ENCODE measurements at regions not wholly inside any gene's neighbourhood (a gene's known extent, or its start where the extent isn't known, plus 50 kb on each side); places are given as distances from the start of the nearest gene placed in this dataset.
A peak's percentile ranks its signal among the peaks of the same experiment; 100 is the strongest.
"Not testable (repeated sequence)": the region's sequence is repeated elsewhere in the genome, so short reads cannot be mapped to it uniquely, and the experiment has no call there.

- no peak for DNase-seq
These were observed 123.6 kb upstream of the PPP1R26 start for GRCh38 chr9:135356021-135356420.

DNA sequence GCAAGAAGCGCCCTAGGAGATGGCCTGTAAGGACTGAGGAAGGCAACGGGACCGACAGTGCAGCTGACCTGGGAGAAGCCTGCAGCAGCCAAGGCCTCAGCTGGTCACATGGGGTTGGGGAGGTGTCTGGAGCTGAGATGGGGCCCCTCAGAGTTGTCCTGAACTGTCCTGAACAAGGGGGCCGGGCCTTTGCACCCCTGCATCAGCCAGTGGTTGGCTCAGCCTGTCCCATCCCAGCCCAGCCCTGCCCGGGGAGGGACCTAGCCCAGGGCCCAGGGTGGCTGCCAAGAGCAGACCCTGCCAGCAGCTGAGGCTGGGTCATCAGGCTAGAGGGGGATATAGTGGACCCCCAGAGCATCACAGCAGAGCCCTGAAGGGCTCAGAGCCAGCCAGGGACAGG, 122.8 kb upstream of the PPP1R26 start:
- no peak for DNase-seq

GRCh38 chr9:135357863-135358551, 121.6 kb upstream of the PPP1R26 start:
- peak; percentile 18 to 82 (median 62) for DNase-seq

DNA sequence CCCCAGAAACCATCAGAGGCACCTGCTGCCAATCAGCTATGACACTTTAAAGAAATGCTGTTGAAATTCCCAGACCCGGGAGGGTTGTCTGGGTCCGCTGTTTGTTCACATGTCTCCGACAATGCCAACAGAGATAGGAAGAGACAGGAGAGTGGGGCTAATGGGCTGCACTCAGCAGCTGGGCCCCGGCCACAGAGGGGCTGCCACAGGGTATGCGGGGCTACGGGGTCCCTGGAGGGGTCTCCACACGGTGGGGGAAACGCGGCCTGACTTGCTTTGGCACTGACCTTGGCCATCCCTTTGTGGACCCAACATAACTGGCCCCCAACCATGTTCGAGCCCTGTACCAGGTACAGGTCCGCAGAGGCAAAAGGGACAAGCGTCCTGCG, 121.0 kb upstream of the PPP1R26 start:
- DNase-seq: no peak

- no peak for DNase-seq
These were observed 119.8 kb upstream of the PPP1R26 start for GRCh38 chr9:135359764-135360163.

DNA sequence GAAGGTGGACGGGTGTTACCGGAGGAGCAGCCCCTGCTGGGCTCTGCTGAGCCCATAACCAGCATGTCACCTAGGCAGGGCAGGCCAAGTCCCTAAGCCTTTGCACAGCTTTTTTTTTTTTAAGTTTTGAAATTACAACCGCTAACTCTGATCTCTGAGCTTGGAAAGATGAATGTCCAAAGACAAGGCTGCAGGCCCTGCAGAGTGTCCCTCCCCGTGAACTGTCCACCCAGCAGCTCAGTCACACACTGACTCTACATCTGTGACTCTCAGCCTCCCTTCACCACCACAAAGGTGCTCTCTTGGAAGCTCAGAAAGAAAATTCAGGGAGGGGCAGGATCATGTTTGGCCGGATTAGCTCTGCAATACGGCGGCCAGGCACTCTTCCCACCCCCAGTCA, 119.0 kb upstream of the PPP1R26 start:
- no peak for DNase-seq

GRCh38 chr9:135361668-135362067, 117.9 kb upstream of the PPP1R26 start:
- not testable (repeated sequence) for DNase-seq

- no peak for DNase-seq
These were observed 116.0 kb upstream of the PPP1R26 start for GRCh38 chr9:135363596-135363995.

- DNase-seq: peak; percentile 30 to 84 (median 54)
These were observed 114.4 kb upstream of the PPP1R26 start for GRCh38 chr9:135365013-135365768.

DNA sequence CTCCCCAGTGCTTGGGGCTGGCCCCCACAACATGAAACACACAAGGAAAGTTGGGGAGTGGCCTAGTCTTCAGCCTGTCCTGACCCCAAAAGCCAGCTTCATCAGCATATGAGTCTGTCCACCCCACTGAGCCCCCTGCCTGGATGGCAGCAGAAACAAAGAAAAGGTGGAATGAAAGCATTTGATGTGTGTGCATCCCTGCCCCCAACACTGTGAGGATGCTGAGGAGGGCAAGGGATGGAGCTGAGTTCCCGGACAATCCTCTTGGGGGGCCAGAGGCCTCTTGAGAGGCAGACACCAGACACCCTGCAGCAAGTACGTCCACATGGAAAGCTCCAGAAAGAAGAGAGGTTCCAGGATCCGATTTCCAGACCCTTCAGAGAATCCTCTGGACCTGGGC, 113.5 kb upstream of the PPP1R26 start:
- DNase-seq: no peak

DNA sequence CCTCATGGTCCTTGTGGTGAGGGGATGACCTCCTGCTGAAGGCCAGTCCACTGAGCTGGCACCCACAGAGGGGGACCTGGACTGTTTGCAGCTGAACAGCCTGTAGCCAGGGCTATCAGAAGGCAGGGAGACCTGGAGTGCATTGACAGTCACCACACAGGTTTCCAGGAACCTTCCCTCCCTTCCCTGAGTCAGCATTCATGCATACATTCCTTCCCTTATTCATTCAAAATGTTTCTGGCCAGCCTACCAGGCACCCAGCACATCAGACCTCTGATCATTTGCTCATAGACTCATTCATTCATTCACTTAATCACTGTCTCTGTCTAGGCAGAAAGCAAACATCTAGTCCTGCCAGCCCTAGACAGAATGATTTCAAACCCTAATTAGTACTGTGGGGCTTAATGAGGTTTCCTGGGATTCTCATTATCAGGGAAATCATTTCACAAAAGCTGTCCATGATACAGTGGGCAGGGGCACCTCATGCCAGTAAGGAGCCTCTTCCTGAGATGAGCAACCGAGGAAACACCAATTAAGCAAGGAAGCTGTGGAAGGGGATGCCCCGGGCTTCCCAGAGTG, 110.1 kb upstream of the PPP1R26 start:
- no peak for DNase-seq

GRCh38 chr9:135370411-135371375, 108.9 kb upstream of the PPP1R26 start:
- no peak for DNase-seq

GRCh38 chr9:135371535-135371934, 108.0 kb upstream of the PPP1R26 start:
- no peak for DNase-seq

DNA sequence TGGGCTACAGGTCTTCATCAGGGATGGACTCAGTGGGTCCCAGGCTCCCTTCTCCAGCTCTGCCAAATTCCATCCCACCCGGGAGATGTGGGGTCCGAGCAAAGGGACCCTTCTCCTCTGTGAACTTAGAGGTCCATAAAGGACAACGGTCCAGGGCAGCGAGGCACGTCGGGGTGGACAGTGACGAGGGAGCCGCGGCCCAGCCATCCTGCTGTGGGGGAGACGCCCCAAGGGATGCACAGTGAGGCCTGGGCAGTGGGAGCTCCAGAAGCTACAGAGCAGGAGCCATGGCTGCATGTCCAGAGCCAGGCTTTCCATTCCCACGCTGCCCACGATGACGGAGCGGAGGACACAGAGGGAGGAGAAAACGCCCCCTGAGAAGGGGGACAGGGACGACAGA, 107.5 kb upstream of the PPP1R26 start:
- DNase-seq: no peak

GRCh38 chr9:135372501-135373008, 107.0 kb upstream of the PPP1R26 start:
- no peak for DNase-seq

DNA sequence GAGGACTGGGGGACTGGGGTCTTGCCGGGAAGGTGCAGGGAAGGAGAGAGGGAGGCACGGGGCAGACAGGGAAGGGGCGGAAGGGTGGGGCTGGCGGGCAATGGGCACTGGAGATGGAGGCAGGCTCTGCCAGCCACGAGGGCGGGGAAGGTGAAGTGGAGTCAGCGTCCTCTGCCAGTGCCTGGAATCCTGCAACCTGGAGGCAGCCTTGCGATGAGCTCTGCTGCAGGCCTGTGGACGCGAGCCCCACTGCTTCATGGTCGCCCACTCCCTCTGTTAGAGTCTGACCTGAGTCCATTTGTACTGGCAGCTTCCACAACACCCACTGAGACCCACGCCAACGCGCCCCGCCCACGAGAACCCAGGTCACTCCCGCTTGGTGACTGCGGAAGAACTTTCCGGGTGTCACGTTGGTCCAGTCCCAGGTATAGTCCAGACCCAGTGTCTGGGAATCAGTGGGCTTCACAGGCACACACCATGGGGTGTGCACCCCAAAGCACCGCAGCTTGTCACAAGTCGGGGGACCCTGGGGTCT, 106.4 kb upstream of the PPP1R26 start:
- DNase-seq: no peak

- no peak for DNase-seq
These were observed 105.8 kb upstream of the PPP1R26 start for GRCh38 chr9:135373820-135374219.

DNA sequence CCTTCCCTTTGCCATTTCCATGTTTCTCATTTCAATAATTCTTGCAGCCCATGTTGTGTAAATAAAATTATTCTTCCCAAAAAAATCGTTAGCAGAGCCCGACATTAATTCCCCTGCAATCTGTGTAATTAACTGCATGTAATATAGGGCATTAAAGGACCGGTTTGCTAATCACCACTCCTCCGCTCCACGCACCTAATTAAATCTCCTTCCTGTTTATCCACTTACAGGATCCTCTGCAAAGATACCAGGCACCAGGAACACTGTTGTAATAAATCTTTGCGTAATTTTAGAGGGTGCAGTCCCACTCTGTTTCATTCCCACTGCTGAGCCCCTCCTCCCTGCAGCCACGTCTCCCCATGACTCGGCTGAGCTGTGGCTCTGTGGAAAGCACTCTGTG, 105.0 kb upstream of the PPP1R26 start:
- no peak for DNase-seq

DNA sequence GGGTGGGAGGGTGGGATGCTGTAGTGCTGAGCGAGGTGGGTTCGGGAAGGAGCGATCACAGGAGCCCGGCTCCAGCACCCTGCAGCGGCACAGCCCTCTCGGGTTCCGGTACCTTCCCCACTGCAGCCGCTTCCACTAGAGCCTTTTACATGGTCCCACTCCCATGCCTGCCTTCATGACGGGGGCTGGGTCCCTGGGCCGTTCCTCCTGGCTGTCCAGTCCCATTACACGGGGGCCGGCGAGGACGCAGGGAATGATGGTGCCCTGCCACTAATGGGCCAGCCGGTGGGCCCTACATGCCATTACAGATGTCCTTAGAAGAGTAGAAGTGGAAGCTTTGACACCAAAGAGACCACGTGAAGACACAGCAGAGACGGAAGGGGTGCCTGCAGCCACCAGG, 104.6 kb upstream of the PPP1R26 start:
- DNase-seq: no peak

DNA sequence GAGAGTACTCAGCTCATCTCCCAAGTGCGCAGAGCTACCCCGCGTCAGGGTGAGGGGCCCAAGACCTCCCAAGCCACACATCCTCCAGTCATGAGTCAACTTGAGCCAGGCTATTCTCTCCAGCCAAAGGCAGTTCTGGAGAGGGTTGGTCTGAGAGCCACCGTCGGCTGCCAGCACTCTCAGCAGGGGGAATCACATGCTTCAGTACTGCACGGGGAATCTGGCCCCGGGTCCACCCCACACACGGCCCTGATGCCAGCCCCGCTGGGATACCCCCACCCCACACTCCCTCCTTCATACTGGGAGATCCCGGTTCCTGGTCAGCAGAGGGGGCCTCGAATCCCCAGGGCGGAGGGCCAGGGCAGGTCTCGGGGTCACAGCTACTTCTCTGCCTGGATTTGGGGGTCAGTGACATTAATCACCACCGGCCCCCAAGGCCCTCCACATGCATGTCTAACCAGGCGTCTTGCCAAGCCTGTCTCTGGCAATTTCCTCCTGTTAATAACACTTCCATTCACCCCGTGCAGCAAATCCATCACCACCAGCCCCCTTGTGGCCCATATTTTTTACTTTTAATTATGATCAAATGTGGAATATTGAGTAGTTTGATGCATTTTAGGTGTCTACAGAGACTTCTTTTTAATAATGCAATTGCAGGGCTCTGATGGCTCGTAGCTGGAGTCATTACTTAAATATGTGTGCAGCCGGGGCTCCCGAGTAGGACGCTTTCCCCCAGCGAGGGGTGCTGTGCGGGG, 102.9 kb upstream of the PPP1R26 start:
- DNase-seq: peak in 1 of 3 donors; percentile 33

- DNase-seq: no peak
These were observed 102.2 kb upstream of the PPP1R26 start for GRCh38 chr9:135377431-135377830.
